GM12878 (cell line): ENCODE measurements at regions not wholly inside any gene's neighbourhood (a gene's known extent, or its start where the extent isn't known, plus 50 kb on each side); places are given as distances from the start of the nearest gene placed in this dataset.

ENCODE experiments used
- ATAC-seq: fragments of 200-7000 bp; cut with Tn5 transposase; 3 replicates; pipeline ENCODE4 v1.9.1; 2020; ENCODE audit warnings: mild to moderate bottlenecking, moderate library complexity
- BruUV-seq: library from RNA; stranded (reverse); fragments of 400-500 nt; replicated peaks from 2 replicates; lab custom pipeline; 2021; lab: Mats Ljungman, UMichigan
- CTCF ChIA-PET: fragments of 300-600 bp; sonication (Branson Sonifier 250); formaldehyde crosslinking; extraction: SDS; loops from one replicate; lab custom pipeline; 2021; ENCODE audit warnings: inconsistent platforms; lab: Yijun Ruan, JAX
- POLR2A ChIA-PET: fragments of 350-600 bp; formaldehyde crosslinking; extraction: SDS; loops from one replicate; lab custom pipeline; 2021; ENCODE audit warnings: inconsistent platforms; lab: Charles Lee
- RAD21 ChIA-PET: fragments of 300-600 bp; sonication (Branson Sonifier 250); formaldehyde crosslinking; loops from one replicate; lab custom pipeline; 2023; ENCODE audit warnings: antibody characterized with exemption; ENCODE audit not compliant: unreplicated experiment; lab: Charles Lee
- SMC1A ChIA-PET: fragments of 300-600 bp; sonication (Branson Sonifier 250); formaldehyde crosslinking; loops from one replicate; lab custom pipeline; 2023; ENCODE audit not compliant: unreplicated experiment, uncharacterized antibody; lab: Charles Lee
- DNase-seq: peaks from one replicate; pipeline ENCODE4 v3.0.0-alpha.2; 2011; ENCODE audit warnings: low read depth, low spot score
- FAIRE-seq: peaks from 3 replicates; lab custom pipeline; 2011; peaks lifted over from hg19 to GRCh38; lab: Jason Lieb, UNC
- H2AFZ ChIP-seq: 2 replicates; pipeline ENCODE4 v1.6.0; 2011; ENCODE audit warnings: low read depth, low read length, control low read depth; ENCODE audit not compliant: control insufficient read depth
- H3K27ac ChIP-seq: 2 replicates; pipeline ENCODE4 v1.5.1; 2011; ENCODE audit warnings: control low read depth; ENCODE audit not compliant: control insufficient read depth, insufficient read depth
- H3K27me3 ChIP-seq, 2 experiments: replicated peaks in 1 of 2; 2 replicates each; pipeline versions ENCODE4 v1.6.0 to v1.6.1; 2011; ENCODE audit warnings: low read length in 1 of 2; ENCODE audit not compliant: control insufficient read depth in 2 of 2, insufficient read depth in 2 of 2
- H3K36me3 ChIP-seq, 2 experiments: 2 replicates each; pipeline ENCODE4 v1.5.1; 2011; ENCODE audit warnings: low read length in 1 of 2; ENCODE audit not compliant: control insufficient read depth in 2 of 2, insufficient read depth in 2 of 2
- H3K4me1 ChIP-seq: 2 replicates; pipeline ENCODE4 v1.6.1; 2011; ENCODE audit warnings: mild to moderate bottlenecking, low read length, moderate library complexity, mixed read lengths; ENCODE audit not compliant: control insufficient read depth, insufficient read depth
- H3K4me2 ChIP-seq: 2 replicates; pipeline ENCODE4 v1.6.0; 2011; ENCODE audit warnings: control low read depth; ENCODE audit not compliant: control insufficient read depth, insufficient read depth
- H3K4me3 ChIP-seq: fragments of 200-600 bp; sonication (generic); 2 replicates; pipeline ENCODE4 v1.5.1; 2016
- H3K79me2 ChIP-seq: 2 replicates; pipeline ENCODE4 v1.6.0; 2011; ENCODE audit warnings: low read length; ENCODE audit not compliant: control insufficient read depth, insufficient read depth
- H3K9ac ChIP-seq: 2 replicates; pipeline ENCODE4 v1.8.0; 2011; ENCODE audit warnings: low read length, control low read depth, mixed read lengths; ENCODE audit not compliant: control insufficient read depth, insufficient read depth
- H3K9me3 ChIP-seq: replicated peaks from 3 replicates; pipeline ENCODE4 v1.5.1; 2011; ENCODE audit warnings: mild to moderate bottlenecking, low read length; ENCODE audit not compliant: control insufficient read depth, insufficient read depth
- H4K20me1 ChIP-seq: 2 replicates; pipeline ENCODE4 v1.6.0; 2011; ENCODE audit not compliant: control insufficient read depth, insufficient read depth
- E4F1 ChIP-seq: fragments of 450-650 bp; IDR thresholded peaks from 2 replicates; pipeline ENCODE4 v1.6.1; 2018; ENCODE audit warnings: borderline replicate concordance, mild to moderate bottlenecking; ENCODE audit not compliant: partially characterized antibody
- FOXM1 ChIP-seq: IDR thresholded peaks from 2 replicates; pipeline ENCODE4 v1.6.1; 2012; ENCODE audit warnings: low read depth, mild to moderate bottlenecking, inconsistent platforms, low read length, moderate library complexity
- NFXL1 ChIP-seq: fragments of 450-650 bp; IDR thresholded peaks from 2 replicates; pipeline ENCODE4 v1.6.1; 2017; ENCODE audit warnings: antibody characterized with exemption, mild to moderate bottlenecking, borderline replicate concordance
- PRDM15 ChIP-seq: fragments of 450-650 bp; formaldehyde crosslinking; IDR thresholded peaks from 2 replicates; pipeline ENCODE4 v1.4.0; 2020; ENCODE audit warnings: mild to moderate bottlenecking, moderate library complexity
- SMARCA5 ChIP-seq: fragments of 450-650 bp; IDR thresholded peaks from 2 replicates; pipeline ENCODE4 v1.6.1; 2017; ENCODE audit warnings: mild to moderate bottlenecking
- ZNF687 ChIP-seq: fragments of 450-650 bp; IDR thresholded peaks from 2 replicates; pipeline ENCODE4 v1.6.1; 2017; ENCODE audit warnings: mild to moderate bottlenecking, moderate library complexity
- WGBS: methylation state at CpG from one replicate; pipeline ENCODE4 v1.1.6; 2016; ENCODE audit warnings: low lambda C conversion rate; ENCODE audit not compliant: insufficient replicate concordance, insufficient coverage; ENCODE audit errors: missing lambda C conversion rate; 5-methylcytosine and 5-hydroxymethylcytosine counted together
- in situ Hi-C: fragments of 300-500 bp; cut with MboI; formaldehyde crosslinking; loops from 9 replicates; pipeline ENCODE4 v1.14.3; 2018; ENCODE audit warnings: mixed read lengths
- intact Hi-C: fragments of 100-400 bp; cut with micrococcal nuclease; formaldehyde crosslinking; loops from one replicate; pipeline ENCODE4 v1.14.2; 2022; ENCODE audit not compliant: unreplicated experiment

GRCh38 chr3:118199044-118199443 lies 835.6 kb downstream of the IGSF11 start:
- SMC1A ChIA-PET, result no interaction called here
- Histone ChIP-seq H2AFZ (no peak overlapping the region), H3K27ac (no peak overlapping the region), H3K4me1 (no peaks in the 10 kb centered on the region), H3K9ac (no peak overlapping the region), H4K20me1 (no peaks in the 10 kb centered on the region), H3K4me2 (no peak overlapping the region), H3K4me3 (no peak overlapping the region), H3K79me2 (no peaks in the 10 kb centered on the region), H3K27me3 (no peaks in the 10 kb centered on the region), H3K9me3 (no peaks in the 10 kb centered on the region; the same call in 2 of the 3 replicates), H3K36me3 (no peaks in the 10 kb centered on the region)
- CTCF ChIA-PET, result no interaction called here
- RAD21 ChIA-PET, result no interaction called here
- DNase-seq, result no peak
- intact Hi-C loops, result no loop called here
- WGBS, result 65% methylated on average over 4 of the region's 4 CpGs
- ATAC-seq, result no peak
- POLR2A ChIA-PET, result no interaction called here
- TF ChIP-seq FOXM1 (no peak), ZNF687 (no peak), SMARCA5 (no peak), PRDM15 (no peak), NFXL1 (no peak), E4F1 (no peak)
- in situ Hi-C loops, result no loop called here
- no peak for FAIRE-seq
- BruUV-seq, result no TSS peak
